HepG2 (cell line): ENCODE measurements at regions not wholly inside any gene's neighbourhood (a gene's known extent, or its start where the extent isn't known, plus 50 kb on each side); places are given as distances from the start of the nearest gene placed in this dataset.

Experiments
- ATAC-seq: fragments of 200-7000 bp; cut with Tn5 transposase; 3 replicates; pipeline ENCODE4 v1.9.1; 2020; ENCODE audit warnings: mild to moderate bottlenecking, moderate library complexity
- BruUV-seq: library from RNA; stranded (reverse); fragments of 400-500 nt; replicated peaks from 2 replicates; lab custom pipeline; 2021; lab: Mats Ljungman, UMichigan
- CTCF ChIA-PET: fragments of 300-600 bp; formaldehyde crosslinking; extraction: SDS; loops from one replicate; lab custom pipeline; 2021; ENCODE audit warnings: low total read pairs, inconsistent platforms, low intra/inter-chr PET ratio; lab: Yijun Ruan, JAX
- POLR2A ChIA-PET: fragments of 350-600 bp; sonication (Branson Sonifier 250); formaldehyde crosslinking; loops from one replicate; lab custom pipeline; 2020; ENCODE audit warnings: antibody characterized with exemption, inconsistent platforms; lab: Yijun Ruan, JAX
- DNase-seq: peaks from one replicate; pipeline ENCODE4 v3.0.0-alpha.2; 2015; ENCODE audit warnings: low spot score
- FAIRE-seq: peaks from 3 replicates; lab custom pipeline; 2011; peaks lifted over from hg19 to GRCh38; lab: Jason Lieb, UNC
- H2AFZ ChIP-seq: one replicate; pipeline ENCODE4 v1.6.1; 2011; ENCODE audit warnings: low read length, inconsistent platforms
- H3K27ac ChIP-seq: fragments of 300-600 bp; 3 replicates; pipeline ENCODE4 v1.8.0; 2011; ENCODE audit warnings: mixed run types, mild to moderate bottlenecking, mixed read lengths, low read length, inconsistent platforms; ENCODE audit not compliant: insufficient read depth; ENCODE audit errors: extremely low read length
- H3K27me3 ChIP-seq, 2 experiments: fragments of 200-600 bp in 1 of 2; 2 replicates in 1 of 2; 3 replicates in 1 of 2; pipeline versions ENCODE4 v1.6.0 to v1.8.0; 2011; ENCODE audit warnings: low read length in 2 of 2, mild to moderate bottlenecking in 2 of 2, moderate library complexity in 2 of 2, inconsistent platforms in 1 of 2; ENCODE audit not compliant: insufficient read depth in 2 of 2, control insufficient read depth in 1 of 2
- H3K36me3 ChIP-seq, 2 experiments: fragments of 200-600 bp in 1 of 2; replicated peaks in 1 of 2; 2 replicates in 1 of 2; 3 replicates in 1 of 2; pipeline versions ENCODE4 v1.5.1 to v1.8.0; 2011; ENCODE audit warnings: low read length in 2 of 2, inconsistent platforms in 1 of 2; ENCODE audit not compliant: insufficient read depth in 2 of 2, control insufficient read depth in 1 of 2
- H3K4me1 ChIP-seq: 2 replicates; pipeline ENCODE4 v1.5.1; 2012; ENCODE audit warnings: low read length, inconsistent platforms; ENCODE audit not compliant: insufficient read depth
- H3K4me2 ChIP-seq: 2 replicates; pipeline ENCODE4 v1.6.0; 2011; ENCODE audit warnings: low read depth, low read length, inconsistent platforms
- H3K4me3 ChIP-seq, 3 experiments: fragments of 200-600 bp in 1 of 3; sonication (generic), shearing (Covaris generic) in 1 of 3; replicated peaks in 1 of 3; 2 replicates each; pipeline ENCODE4 v1.5.1; 2011 to 2016; ENCODE audit warnings: low read length in 3 of 3, inconsistent platforms in 2 of 3, low read depth in 2 of 3, mild to moderate bottlenecking in 2 of 3, control low read depth in 1 of 3, mixed read lengths in 1 of 3; ENCODE audit not compliant: insufficient read depth in 1 of 3
- H3K79me2 ChIP-seq: one replicate; pipeline ENCODE4 v1.6.1; 2011; ENCODE audit warnings: low read length, inconsistent platforms; ENCODE audit not compliant: insufficient read depth
- H3K9ac ChIP-seq: 2 replicates; pipeline ENCODE4 v1.6.0; 2011; ENCODE audit warnings: mild to moderate bottlenecking, low read depth, low read length, inconsistent platforms; ENCODE audit not compliant: insufficient read depth
- H3K9me3 ChIP-seq: 2 replicates; pipeline ENCODE4 v1.5.1; 2012; ENCODE audit warnings: mild to moderate bottlenecking, low read length
- H4K20me1 ChIP-seq: 2 replicates; pipeline ENCODE4 v1.6.0; 2011; ENCODE audit warnings: inconsistent platforms, mild to moderate bottlenecking, low read length, moderate library complexity; ENCODE audit not compliant: insufficient read depth
- BCL3 ChIP-seq: sonication (generic); formaldehyde crosslinking; IDR thresholded peaks from 2 replicates; pipeline ENCODE4 v1.5.1; 2020; ENCODE audit warnings: mild to moderate bottlenecking, missing genetic modification reagents, moderate library complexity
- FOSL1 ChIP-seq: sonication (generic); formaldehyde crosslinking; IDR thresholded peaks from 2 replicates; pipeline ENCODE4 v1.9.0; 2021; ENCODE audit warnings: missing genetic modification reagents, borderline replicate concordance
- KDM3A ChIP-seq: IDR thresholded peaks from 2 replicates; pipeline ENCODE4 v1.6.1; 2018; ENCODE audit warnings: low read depth, missing compliant biosample characterization
- MAFK ChIP-seq, 2 experiments: IDR thresholded peaks in 1 of 2; conservative IDR thresholded peaks in 1 of 2; 2 replicates each; pipeline ENCODE4 v1.6.1; 2011; ENCODE audit warnings: improper control_type of control experiment in 2 of 2, low read length in 2 of 2
- MBNL3 ChIP-seq: fragments of 250-450 bp; sonication (Bioruptor Pico); conservative IDR thresholded peaks from 2 replicates; pipeline ENCODE4 v1.8.0; 2022; ENCODE audit warnings: mild to moderate bottlenecking, inconsistent platforms
- MEIS2 ChIP-seq: sonication (generic); formaldehyde crosslinking; IDR thresholded peaks from 2 replicates; pipeline ENCODE4 v1.9.0; 2021; ENCODE audit warnings: mild to moderate bottlenecking, missing genetic modification reagents
- MYC ChIP-seq: sonication (generic); formaldehyde crosslinking; IDR thresholded peaks from 2 replicates; pipeline ENCODE4 v1.9.0; 2021; ENCODE audit warnings: missing genetic modification reagents, borderline replicate concordance
- ZNF564 ChIP-seq: sonication (generic); formaldehyde crosslinking; IDR thresholded peaks from 2 replicates; pipeline ENCODE4 v1.8.1; 2023; ENCODE audit warnings: mild to moderate bottlenecking, missing genetic modification reagents
- whole genome bisulfite sequencing: methylation state at CpG from one replicate; pipeline ENCODE4 v1.1.6; 2017; ENCODE audit warnings: low lambda C conversion rate; 5-methylcytosine and 5-hydroxymethylcytosine counted together
- in situ Hi-C: cut with HindIII; loops from 2 replicates; pipeline ENCODE4 v1.10.0; 2017; ENCODE audit warnings: low pct_unique_long_range_greater_than_20kb; ENCODE audit not compliant: extremely low pct_ligation_motif_present
- intact Hi-C: fragments of 100-400 bp; cut with micrococcal nuclease; formaldehyde crosslinking; loops from one replicate; pipeline ENCODE4 v1.10.0; 2022; ENCODE audit not compliant: unreplicated experiment
- TF ChIP-seq, protein P1 (sequence below): sonication (generic); formaldehyde crosslinking; IDR thresholded peaks from 2 replicates; pipeline ENCODE4 v1.8.0; 2022; ENCODE audit warnings: mild to moderate bottlenecking, missing genetic modification reagents, moderate library complexity

GRCh38 chr2:58495806-58496205 lies 254.7 kb upstream of the FANCL start (continued):
- TF ChIP-seq MAFK (conservative IDR thresholded peaks at IDR 0.05 in 1 of 2, IDR thresholded peaks at IDR 0.05 in 1 of 2; ENCODE audit: low read length in 2 of 2) (no peak), BCL3 (CRISPR knock-in tag) (no peak), FOSL1 (CRISPR knock-in tag) (no peak), KDM3A (CRISPR knock-in tag) (no peak), MYC (CRISPR knock-in tag) (no peak)

- no peak overlapping the region for H3K9ac ChIP-seq
- H2AFZ ChIP-seq = no peak overlapping the region
- no peaks in the 10 kb centered on the region for H3K79me2 ChIP-seq
- ChIA-PET POLR2A (no interaction called here), CTCF (no interaction called here)
- H3K9me3 ChIP-seq = no peaks in the 10 kb centered on the region
- H3K4me2 ChIP-seq = no peak overlapping the region
- intact Hi-C loops (no loop called here), in situ Hi-C loops (no loop called here)
- no peak for DNase-seq
- no peak overlapping the region for H3K27ac ChIP-seq
- no peaks in the 10 kb centered on the region for H3K36me3 ChIP-seq
- no peak overlapping the region for H3K4me3 ChIP-seq
- H3K27me3 ChIP-seq = no peaks in the 10 kb centered on the region
- no peak for FAIRE-seq
- TF ChIP-seq MEIS2 (no peak), MBNL3 (CRISPR knock-in tag) (no peak), ZNF564 (CRISPR knock-in tag) (no peak)
- TF ChIP-seq, protein P1, sequence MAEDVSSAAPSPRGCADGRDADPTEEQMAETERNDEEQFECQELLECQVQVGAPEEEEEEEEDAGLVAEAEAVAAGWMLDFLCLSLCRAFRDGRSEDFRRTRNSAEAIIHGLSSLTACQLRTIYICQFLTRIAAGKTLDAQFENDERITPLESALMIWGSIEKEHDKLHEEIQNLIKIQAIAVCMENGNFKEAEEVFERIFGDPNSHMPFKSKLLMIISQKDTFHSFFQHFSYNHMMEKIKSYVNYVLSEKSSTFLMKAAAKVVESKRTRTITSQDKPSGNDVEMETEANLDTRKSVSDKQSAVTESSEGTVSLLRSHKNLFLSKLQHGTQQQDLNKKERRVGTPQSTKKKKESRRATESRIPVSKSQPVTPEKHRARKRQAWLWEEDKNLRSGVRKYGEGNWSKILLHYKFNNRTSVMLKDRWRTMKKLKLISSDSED (CRISPR knock-in tag) = no peak
- no TSS peak for BruUV-seq
- no peaks in the 10 kb centered on the region for H3K4me1 ChIP-seq
- no peaks in the 10 kb centered on the region for H4K20me1 ChIP-seq
- ATAC-seq = no peak
- 42% methylated on average over 10 of the region's 10 CpGs for WGBS
These were observed 253.0 kb upstream of the FANCL start for GRCh38 chr2:58494071-58494501.
